Endothelial cell of umbilical vein (primary cell): ENCODE measurements at regions not wholly inside any gene's neighbourhood (a gene's known extent, or its start where the extent isn't known, plus 50 kb on each side); places are given as distances from the start of the nearest gene placed in this dataset.

ENCODE experiments used
- BruUV-seq: library from RNA; stranded (reverse); fragments of 400-500 nt; replicated peaks from 2 replicates; lab custom pipeline; 2021; lab: Mats Ljungman, UMichigan
- CTCF ChIA-PET: fragments of 300-600, 350-600 bp; sonication (Branson Sonifier 250); formaldehyde crosslinking; loops from one replicate; lab custom pipeline; 2021; ENCODE audit warnings: antibody characterized with exemption, inconsistent platforms; lab: Charles Lee
- POLR2A ChIA-PET: fragments of 300-600, 350-600 bp; sonication (Branson Sonifier 250); formaldehyde crosslinking; loops from one replicate; lab custom pipeline; 2021; ENCODE audit warnings: antibody characterized with exemption, inconsistent platforms; lab: Charles Lee
- DNase-seq: peaks from one replicate; pipeline ENCODE4 v3.0.0-alpha.2; 2011; ENCODE audit warnings: low read depth, low spot score
- FAIRE-seq: peaks from 2 replicates; lab custom pipeline; 2011; peaks lifted over from hg19 to GRCh38; lab: Jason Lieb, UNC
- H2AFZ ChIP-seq: 2 replicates; pipeline ENCODE4 v1.6.0; 2012; ENCODE audit warnings: low read depth, low read length, control low read depth, inconsistent platforms
- H3K27ac ChIP-seq: 2 replicates; pipeline ENCODE4 v1.5.1; 2011; ENCODE audit warnings: low read depth, mild to moderate bottlenecking, control low read depth, low read length, moderate library complexity; ENCODE audit not compliant: insufficient read depth
- H3K27me3 ChIP-seq, 2 experiments: 2 replicates each; pipeline versions ENCODE4 v1.6.0 to v1.6.1; 2011; ENCODE audit warnings: low read length in 2 of 2, mixed read lengths in 1 of 2; ENCODE audit not compliant: control insufficient read depth in 2 of 2, insufficient read depth in 2 of 2
- H3K36me3 ChIP-seq, 2 experiments: 2 replicates in 1 of 2; 3 replicates in 1 of 2; pipeline ENCODE4 v1.5.1; 2011; ENCODE audit warnings: low read length in 2 of 2, mild to moderate bottlenecking in 1 of 2, moderate library complexity in 1 of 2; ENCODE audit not compliant: control insufficient read depth in 2 of 2, insufficient read depth in 2 of 2; ENCODE audit errors: extremely low read depth in 1 of 2
- H3K4me1 ChIP-seq: 3 replicates; pipeline ENCODE4 v1.5.1; 2011; ENCODE audit warnings: mild to moderate bottlenecking, low read length; ENCODE audit not compliant: control insufficient read depth, insufficient read depth; ENCODE audit errors: extremely low read depth
- H3K4me2 ChIP-seq: 2 replicates; pipeline ENCODE4 v1.6.1; 2011; ENCODE audit warnings: low read length, control low read depth, mixed read lengths; ENCODE audit not compliant: insufficient read depth
- H3K4me3 ChIP-seq, 3 experiments: fragments of 200-600 bp in 1 of 3; sonication (generic), shearing (Covaris generic) in 1 of 3; replicated peaks in 1 of 3; 2 replicates each; pipeline ENCODE4 v1.5.1; 2011 to 2016; ENCODE audit warnings: control low read depth in 3 of 3, low read length in 3 of 3, mild to moderate bottlenecking in 2 of 3, inconsistent platforms in 1 of 3, low read depth in 1 of 3, moderate library complexity in 1 of 3; ENCODE audit not compliant: insufficient read depth in 1 of 3
- H3K79me2 ChIP-seq: 2 replicates; pipeline ENCODE4 v1.6.0; 2012; ENCODE audit warnings: low read length, inconsistent platforms; ENCODE audit not compliant: control insufficient read depth, insufficient read depth
- H3K9ac ChIP-seq: replicated peaks from 2 replicates; pipeline ENCODE3; 2011; ENCODE audit warnings: low read length, control low read depth; ENCODE audit not compliant: insufficient read depth; ENCODE audit errors: extremely low read depth
- H3K9me1 ChIP-seq: replicated peaks from 3 replicates; pipeline ENCODE4 v1.6.0; 2011; ENCODE audit warnings: mild to moderate bottlenecking, low read length; ENCODE audit not compliant: control insufficient read depth, insufficient read depth; ENCODE audit errors: extremely low read depth
- H3K9me3 ChIP-seq: replicated peaks from 2 replicates; pipeline ENCODE4 v1.5.1; 2012; ENCODE audit warnings: low read length, inconsistent platforms; ENCODE audit not compliant: control insufficient read depth, insufficient read depth
- H4K20me1 ChIP-seq: replicated peaks from 2 replicates; pipeline ENCODE3; 2011; ENCODE audit warnings: mild to moderate bottlenecking, low read length; ENCODE audit not compliant: control insufficient read depth, insufficient read depth; ENCODE audit errors: extremely low read depth
- EZH2 ChIP-seq: IDR thresholded peaks from 2 replicates; pipeline ENCODE4 v1.6.1; 2012; ENCODE audit warnings: borderline replicate concordance, low read depth, mild to moderate bottlenecking, moderate library complexity, low read length, inconsistent platforms; ENCODE audit not compliant: severe bottlenecking
- FOS ChIP-seq: IDR thresholded peaks from 2 replicates; pipeline ENCODE4 v1.6.1; 2011; ENCODE audit warnings: mild to moderate bottlenecking, low read length, moderate library complexity, borderline replicate concordance; ENCODE audit not compliant: insufficient read depth
- GATA2 ChIP-seq: IDR thresholded peaks from 2 replicates; pipeline ENCODE4 v1.7.0; 2011; ENCODE audit warnings: low read depth, mild to moderate bottlenecking, moderate library complexity, mixed read lengths, low read length; ENCODE audit not compliant: insufficient read length, insufficient read depth
- JUN ChIP-seq: IDR thresholded peaks from 2 replicates; pipeline ENCODE4 v1.6.1; 2011; ENCODE audit warnings: borderline replicate concordance, low read depth; ENCODE audit not compliant: insufficient read length, insufficient read depth
- MYC ChIP-seq: IDR thresholded peaks from one replicate; pipeline ENCODE4 v1.6.1; 2011; ENCODE audit warnings: mild to moderate bottlenecking, low read depth, low read length
- POLR2A ChIP-seq: IDR thresholded peaks from 2 replicates; pipeline ENCODE4 v1.6.1; 2012; ENCODE audit warnings: low read depth, mild to moderate bottlenecking, control low read depth, low read length
- POLR2AphosphoS5 ChIP-seq: IDR thresholded peaks from 2 replicates; pipeline ENCODE4 v1.6.1; 2012; ENCODE audit warnings: low read depth, mild to moderate bottlenecking, control low read depth, low read length, moderate library complexity; ENCODE audit not compliant: insufficient read depth
- dilution Hi-C: fragments of 300-500 bp; cut with MboI; formaldehyde crosslinking; loops from one replicate; pipeline ENCODE4 v1.15.0; 2019; ENCODE audit warnings: low sequenced_read_pairs; ENCODE audit not compliant: extremely low pct_ligation_motif_present
- intact Hi-C: fragments of 100-400 bp; cut with micrococcal nuclease; formaldehyde crosslinking; loops from one replicate; pipeline ENCODE4 v1.10.0; 2022
- TF ChIP-seq, protein P1 (sequence below), 2 donors: IDR thresholded peaks; 1 replicate in 1 of 2; 2 replicates in 1 of 2; pipeline ENCODE4 v1.5.1; 2011; ENCODE audit warnings: low read length in 2 of 2, mild to moderate bottlenecking in 2 of 2, moderate library complexity in 2 of 2, control low read depth in 1 of 2, inconsistent platforms in 1 of 2, low read depth in 1 of 2; ENCODE audit not compliant: insufficient read depth in 1 of 2; ENCODE audit errors: extremely low read depth in 1 of 2
- TF ChIP-seq, protein P2 (sequence below): IDR thresholded peaks from 2 replicates; pipeline ENCODE4 v1.6.1; 2011; ENCODE audit not compliant: insufficient read depth, insufficient read length

DNA sequence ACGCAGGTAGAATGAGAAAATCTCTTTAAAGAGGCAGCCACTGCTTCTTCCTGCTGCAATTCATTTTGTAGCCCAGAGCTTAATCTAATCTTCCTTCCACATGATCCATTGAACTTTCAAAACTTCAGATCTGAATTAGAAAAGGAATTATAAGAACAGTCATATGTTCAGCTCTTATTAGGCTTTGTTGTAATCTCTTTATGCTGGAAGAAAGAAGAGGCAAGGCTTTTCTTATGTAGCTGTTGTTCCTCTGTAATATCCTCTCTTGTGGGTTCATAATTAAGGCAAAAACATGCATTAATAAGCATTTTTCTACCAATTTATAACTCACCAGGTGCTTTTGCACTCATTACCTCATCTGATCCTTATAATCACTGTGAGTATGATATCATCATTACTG is 634.9 kb upstream of the CFAP20DC start:
- no peak for DNase-seq
- Histone ChIP-seq H4K20me1 (no peaks in the 10 kb centered on the region), H3K9me1 (no peaks in the 10 kb centered on the region), H3K79me2 (no peaks in the 10 kb centered on the region), H3K4me3 (no peak overlapping the region), H2AFZ (no peak overlapping the region), H3K9me3 (peaks cover 1% of the 10 kb centered on the region), H3K9ac (no peak overlapping the region), H3K27ac (no peak overlapping the region), H3K4me2 (no peak overlapping the region), H3K4me1 (no peaks in the 10 kb centered on the region), H3K27me3 (no peaks in the 10 kb centered on the region), H3K36me3 (no peaks in the 10 kb centered on the region)
- POLR2A ChIA-PET: no interaction called here
- dilution Hi-C loops: no loop called here
- BruUV-seq: no TSS peak
- no peak for TF ChIP-seq MYC
- no peak for TF ChIP-seq EZH2
- TF ChIP-seq GATA2: no peak
- TF ChIP-seq, protein P1, sequence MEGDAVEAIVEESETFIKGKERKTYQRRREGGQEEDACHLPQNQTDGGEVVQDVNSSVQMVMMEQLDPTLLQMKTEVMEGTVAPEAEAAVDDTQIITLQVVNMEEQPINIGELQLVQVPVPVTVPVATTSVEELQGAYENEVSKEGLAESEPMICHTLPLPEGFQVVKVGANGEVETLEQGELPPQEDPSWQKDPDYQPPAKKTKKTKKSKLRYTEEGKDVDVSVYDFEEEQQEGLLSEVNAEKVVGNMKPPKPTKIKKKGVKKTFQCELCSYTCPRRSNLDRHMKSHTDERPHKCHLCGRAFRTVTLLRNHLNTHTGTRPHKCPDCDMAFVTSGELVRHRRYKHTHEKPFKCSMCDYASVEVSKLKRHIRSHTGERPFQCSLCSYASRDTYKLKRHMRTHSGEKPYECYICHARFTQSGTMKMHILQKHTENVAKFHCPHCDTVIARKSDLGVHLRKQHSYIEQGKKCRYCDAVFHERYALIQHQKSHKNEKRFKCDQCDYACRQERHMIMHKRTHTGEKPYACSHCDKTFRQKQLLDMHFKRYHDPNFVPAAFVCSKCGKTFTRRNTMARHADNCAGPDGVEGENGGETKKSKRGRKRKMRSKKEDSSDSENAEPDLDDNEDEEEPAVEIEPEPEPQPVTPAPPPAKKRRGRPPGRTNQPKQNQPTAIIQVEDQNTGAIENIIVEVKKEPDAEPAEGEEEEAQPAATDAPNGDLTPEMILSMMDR (IDR thresholded peaks at IDR 0.05; ENCODE audit: extremely low read depth in 1 of 2, insufficient read depth in 1 of 2, low read depth in 1 of 2, low read length in 2 of 2): no peak
- TF ChIP-seq POLR2AphosphoS5: no peak
- intact Hi-C loops: no loop called here
- no peak for FAIRE-seq
- CTCF ChIA-PET: no interaction called here

DNA sequence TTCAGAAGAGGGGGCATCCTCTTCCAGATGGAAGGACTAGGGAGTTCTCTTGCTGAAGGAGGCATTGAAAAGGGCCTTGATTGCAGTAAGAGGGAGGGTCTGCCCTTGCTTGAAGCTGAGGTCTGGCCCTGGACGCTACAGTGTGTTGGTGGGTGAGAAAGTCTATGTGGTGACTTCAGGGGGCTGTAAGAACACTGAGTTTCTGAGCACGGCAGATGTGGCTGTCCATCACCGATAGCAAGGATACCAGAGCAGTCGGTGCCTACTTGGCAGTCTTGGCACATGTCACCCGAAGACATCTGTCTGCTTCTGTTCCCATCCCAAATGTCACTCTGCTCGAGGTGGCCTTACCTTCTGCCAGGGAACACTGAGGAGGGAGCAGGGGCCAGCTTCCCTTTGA is 631.1 kb upstream of the CFAP20DC start:
- FAIRE-seq (no peak), DNase-seq (no peak)
- H3K4me3 ChIP-seq: no peak overlapping the region
- no peaks in the 10 kb centered on the region for H3K36me3 ChIP-seq
- TF ChIP-seq EZH2 (no peak), MYC (no peak), FOS (no peak), POLR2A (no peak), POLR2AphosphoS5 (no peak), GATA2 (no peak), JUN (no peak)
- TF ChIP-seq, protein P1 (IDR thresholded peaks at IDR 0.05; ENCODE audit: extremely low read depth in 1 of 2, insufficient read depth in 1 of 2, low read depth in 1 of 2, low read length in 2 of 2): no peak
- TF ChIP-seq, protein P2, sequence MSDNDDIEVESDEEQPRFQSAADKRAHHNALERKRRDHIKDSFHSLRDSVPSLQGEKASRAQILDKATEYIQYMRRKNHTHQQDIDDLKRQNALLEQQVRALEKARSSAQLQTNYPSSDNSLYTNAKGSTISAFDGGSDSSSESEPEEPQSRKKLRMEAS: no peak
- H2AFZ ChIP-seq: no peak overlapping the region
- H3K27me3 ChIP-seq: no peaks in the 10 kb centered on the region
- H3K9me3 ChIP-seq: peaks cover 1% of the 10 kb centered on the region
- no peak overlapping the region for H3K4me2 ChIP-seq
- POLR2A ChIA-PET: no interaction called here
- no peaks in the 10 kb centered on the region for H3K4me1 ChIP-seq
- H3K9ac ChIP-seq: no peak overlapping the region
- H4K20me1 ChIP-seq: no peaks in the 10 kb centered on the region
- no peak overlapping the region for H3K27ac ChIP-seq
- H3K9me1 ChIP-seq: no peaks in the 10 kb centered on the region
- H3K79me2 ChIP-seq: no peaks in the 10 kb centered on the region
- BruUV-seq: no TSS peak
- intact Hi-C loops: no loop called here
- CTCF ChIA-PET: no interaction called here
- dilution Hi-C loops: no loop called here
